ENCODE measurements at regions not wholly inside any gene's neighbourhood (a gene's known extent, or its start where the extent isn't known, plus 50 kb on each side); places are given as distances from the start of the nearest gene placed in this dataset.

- TF ChIP-seq EZH2 (optimal IDR thresholded peaks at IDR 0.05; ENCODE audit: low read depth, low read length) (no peak), CTCF (IDR thresholded peaks at IDR 0.05; ENCODE audit: low read length) (no peak), EZH2phosphoT487 (IDR thresholded peaks at IDR 0.05; ENCODE audit: low read length) (no peak)
- Histone ChIP-seq H3K4me1 (ENCODE audit: low read length) (no peaks in the 10 kb centered on the region), H3K27ac (ENCODE audit: low read length) (no peak overlapping the region), H3K9ac (ENCODE audit: low read length) (no peak overlapping the region), H3K9me3 (replicated peaks; ENCODE audit: insufficient read depth, low read length) (no peaks in the 10 kb centered on the region), H3K27me3 (replicated peaks; ENCODE audit: insufficient read depth, low read length) (no peaks in the 10 kb centered on the region), H2AFZ (ENCODE audit: low read length) (no peak overlapping the region), H3K9me2 (replicated peaks; ENCODE audit: insufficient read depth, low read length) (no peaks in the 10 kb centered on the region), H3K4me3 (ENCODE audit: low read length) (no peak overlapping the region), H3K36me3 (replicated peaks; ENCODE audit: insufficient read depth, low read length) (no peaks in the 10 kb centered on the region), H3K79me2 (ENCODE audit: low read length) (no peaks in the 10 kb centered on the region), H3K4me2 (ENCODE audit: low read depth, low read length) (no peak overlapping the region), H4K20me1 (ENCODE audit: insufficient read depth, low read length) (no peaks in the 10 kb centered on the region), H3F3A (ENCODE audit: insufficient read depth, low read length) (no peaks in the 10 kb centered on the region)
- no peak for DNase-seq
These were observed 757.7 kb upstream of the CHD1 start for GRCh38 chr5:99686538-99686937.

GRCh38 chr5:99675974-99676373 lies 747.2 kb upstream of the CHD1 start:
- H3K9me3 ChIP-seq (replicated peaks; ENCODE audit: insufficient read depth, low read length), result no peaks in the 10 kb centered on the region
- no peak overlapping the region for H3K27ac ChIP-seq (ENCODE audit: low read length)
- DNase-seq, result no peak
- no peaks in the 10 kb centered on the region for H4K20me1 ChIP-seq (ENCODE audit: insufficient read depth, low read length)
- no peaks in the 10 kb centered on the region for H3K36me3 ChIP-seq (replicated peaks; ENCODE audit: insufficient read depth, low read length)
- no peaks in the 10 kb centered on the region for H3K4me1 ChIP-seq (ENCODE audit: low read length)
- no peak overlapping the region for H2AFZ ChIP-seq (ENCODE audit: low read length)
- no peaks in the 10 kb centered on the region for H3F3A ChIP-seq (ENCODE audit: insufficient read depth, low read length)
- TF ChIP-seq EZH2phosphoT487 (IDR thresholded peaks at IDR 0.05; ENCODE audit: low read length) (no peak), EZH2 (optimal IDR thresholded peaks at IDR 0.05; ENCODE audit: low read depth, low read length) (no peak), CTCF (IDR thresholded peaks at IDR 0.05; ENCODE audit: low read length) (no peak)
- H3K27me3 ChIP-seq (replicated peaks; ENCODE audit: insufficient read depth, low read length), result no peaks in the 10 kb centered on the region
- H3K4me3 ChIP-seq (ENCODE audit: low read length), result no peak overlapping the region
- no peaks in the 10 kb centered on the region for H3K79me2 ChIP-seq (ENCODE audit: low read length)
- no peak overlapping the region for H3K9ac ChIP-seq (ENCODE audit: low read length)
- H3K4me2 ChIP-seq (ENCODE audit: low read depth, low read length), result no peak overlapping the region
- H3K9me2 ChIP-seq (replicated peaks; ENCODE audit: insufficient read depth, low read length), result no peaks in the 10 kb centered on the region

- Histone ChIP-seq H3K27me3 (replicated peaks; ENCODE audit: insufficient read depth, low read length) (no peaks in the 10 kb centered on the region), H3K4me1 (ENCODE audit: low read length) (no peaks in the 10 kb centered on the region), H3K36me3 (replicated peaks; ENCODE audit: insufficient read depth, low read length) (no peaks in the 10 kb centered on the region), H3K27ac (ENCODE audit: low read length) (no peak overlapping the region), H3K79me2 (ENCODE audit: low read length) (no peaks in the 10 kb centered on the region), H4K20me1 (ENCODE audit: insufficient read depth, low read length) (no peaks in the 10 kb centered on the region), H3K9ac (ENCODE audit: low read length) (no peak overlapping the region), H3K9me2 (replicated peaks; ENCODE audit: insufficient read depth, low read length) (no peaks in the 10 kb centered on the region), H3K4me2 (ENCODE audit: low read depth, low read length) (no peak overlapping the region), H3K9me3 (replicated peaks; ENCODE audit: insufficient read depth, low read length) (no peaks in the 10 kb centered on the region), H3F3A (ENCODE audit: insufficient read depth, low read length) (no peaks in the 10 kb centered on the region), H2AFZ (ENCODE audit: low read length) (no peak overlapping the region), H3K4me3 (ENCODE audit: low read length) (no peak overlapping the region)
- DNase-seq, result no peak
- TF ChIP-seq EZH2 (optimal IDR thresholded peaks at IDR 0.05; ENCODE audit: low read depth, low read length), result no peak
- no peak for TF ChIP-seq EZH2phosphoT487 (IDR thresholded peaks at IDR 0.05; ENCODE audit: low read length)
- no peak for TF ChIP-seq CTCF (IDR thresholded peaks at IDR 0.05; ENCODE audit: low read length)
These were observed 745.3 kb upstream of the CHD1 start for GRCh38 chr5:99674101-99674500.

All from MM.1S (cell line).